ENCODE measurements at regions not wholly inside any gene's neighbourhood (a gene's known extent, or its start where the extent isn't known, plus 50 kb on each side); places are given as distances from the start of the nearest gene placed in this dataset.

DNA sequence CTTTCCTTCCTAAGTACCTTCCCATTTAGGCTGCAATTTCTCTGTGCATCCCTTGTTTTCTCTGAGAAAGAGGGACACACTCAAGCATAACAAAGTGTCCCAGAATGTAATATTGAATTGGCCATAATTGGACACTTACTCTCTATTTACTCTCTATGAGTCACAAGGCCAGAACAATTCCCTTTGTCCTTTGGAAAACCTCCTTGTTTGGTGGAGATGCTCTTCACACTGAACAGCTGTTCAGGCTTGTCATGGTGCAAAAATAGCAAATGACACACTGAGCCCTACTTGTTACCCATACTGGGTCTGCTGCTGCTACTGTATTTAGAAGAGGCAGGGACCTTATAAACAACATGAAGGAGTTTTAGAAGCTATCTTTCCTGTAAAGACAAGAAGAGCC, 1590.5 kb upstream of the TMEM132C start:
- no TSS peak for BruUV-seq (replicated peaks)
- POLR2A ChIA-PET, result no interaction called here
- H3K9me1 ChIP-seq (replicated peaks; ENCODE audit: control insufficient read depth, extremely low read depth, insufficient read depth, low read length), result no peaks in the 10 kb centered on the region
- FAIRE-seq (no peak), DNase-seq (ENCODE audit: low read depth, low spot score) (no peak)
- no peaks in the 10 kb centered on the region for H3K4me1 ChIP-seq (ENCODE audit: control insufficient read depth, extremely low read depth, insufficient read depth, low read length)
- H3K4me3 ChIP-seq (replicated peaks in 1 of 3; ENCODE audit: insufficient read depth in 1 of 3, low read depth in 1 of 3, low read length in 3 of 3), result no peak overlapping the region
- TF ChIP-seq, protein P1, sequence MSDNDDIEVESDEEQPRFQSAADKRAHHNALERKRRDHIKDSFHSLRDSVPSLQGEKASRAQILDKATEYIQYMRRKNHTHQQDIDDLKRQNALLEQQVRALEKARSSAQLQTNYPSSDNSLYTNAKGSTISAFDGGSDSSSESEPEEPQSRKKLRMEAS (IDR thresholded peaks at IDR 0.05; ENCODE audit: insufficient read depth, insufficient read length), result no peak
- TF ChIP-seq JUN (IDR thresholded peaks at IDR 0.05; ENCODE audit: borderline replicate concordance, insufficient read depth, insufficient read length, low read depth) (no peak), EZH2 (IDR thresholded peaks at IDR 0.05; ENCODE audit: borderline replicate concordance, low read depth, low read length, severe bottlenecking) (no peak), MYC (IDR thresholded peaks at IDR 0.05; ENCODE audit: low read depth, low read length) (no peak), POLR2A (IDR thresholded peaks at IDR 0.05; ENCODE audit: low read depth, low read length) (no peak), GATA2 (IDR thresholded peaks at IDR 0.05; ENCODE audit: insufficient read depth, insufficient read length, low read depth, low read length) (no peak), POLR2AphosphoS5 (IDR thresholded peaks at IDR 0.05; ENCODE audit: insufficient read depth, low read depth, low read length) (no peak), FOS (IDR thresholded peaks at IDR 0.05; ENCODE audit: borderline replicate concordance, insufficient read depth, low read length) (no peak)
- TF ChIP-seq, protein P2, sequence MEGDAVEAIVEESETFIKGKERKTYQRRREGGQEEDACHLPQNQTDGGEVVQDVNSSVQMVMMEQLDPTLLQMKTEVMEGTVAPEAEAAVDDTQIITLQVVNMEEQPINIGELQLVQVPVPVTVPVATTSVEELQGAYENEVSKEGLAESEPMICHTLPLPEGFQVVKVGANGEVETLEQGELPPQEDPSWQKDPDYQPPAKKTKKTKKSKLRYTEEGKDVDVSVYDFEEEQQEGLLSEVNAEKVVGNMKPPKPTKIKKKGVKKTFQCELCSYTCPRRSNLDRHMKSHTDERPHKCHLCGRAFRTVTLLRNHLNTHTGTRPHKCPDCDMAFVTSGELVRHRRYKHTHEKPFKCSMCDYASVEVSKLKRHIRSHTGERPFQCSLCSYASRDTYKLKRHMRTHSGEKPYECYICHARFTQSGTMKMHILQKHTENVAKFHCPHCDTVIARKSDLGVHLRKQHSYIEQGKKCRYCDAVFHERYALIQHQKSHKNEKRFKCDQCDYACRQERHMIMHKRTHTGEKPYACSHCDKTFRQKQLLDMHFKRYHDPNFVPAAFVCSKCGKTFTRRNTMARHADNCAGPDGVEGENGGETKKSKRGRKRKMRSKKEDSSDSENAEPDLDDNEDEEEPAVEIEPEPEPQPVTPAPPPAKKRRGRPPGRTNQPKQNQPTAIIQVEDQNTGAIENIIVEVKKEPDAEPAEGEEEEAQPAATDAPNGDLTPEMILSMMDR (IDR thresholded peaks at IDR 0.05; ENCODE audit: extremely low read depth in 1 of 2, insufficient read depth in 1 of 2, low read depth in 1 of 2, low read length in 2 of 2), result no peak
- no peak overlapping the region for H3K27ac ChIP-seq (ENCODE audit: insufficient read depth, low read depth, low read length)
- no peaks in the 10 kb centered on the region for H4K20me1 ChIP-seq (replicated peaks; ENCODE audit: control insufficient read depth, extremely low read depth, insufficient read depth, low read length)
- H3K79me2 ChIP-seq (ENCODE audit: control insufficient read depth, insufficient read depth, low read length), result no peaks in the 10 kb centered on the region
- peaks cover 6% of the 10 kb centered on the region for H3K9me3 ChIP-seq (replicated peaks; ENCODE audit: control insufficient read depth, insufficient read depth, low read length)
- no peaks in the 10 kb centered on the region for H3K27me3 ChIP-seq (ENCODE audit: control insufficient read depth in 2 of 2, insufficient read depth in 2 of 2, low read length in 2 of 2)
- H2AFZ ChIP-seq (ENCODE audit: low read depth, low read length), result no peak overlapping the region
- CTCF ChIA-PET, result no interaction called here
- intact Hi-C loops (cut with micrococcal nuclease) (no loop called here), dilution Hi-C loops (cut with MboI; ENCODE audit: extremely low pct_ligation_motif_present, low sequenced_read_pairs) (no loop called here)
- H3K9ac ChIP-seq (replicated peaks; ENCODE audit: extremely low read depth, insufficient read depth, low read length), result no peak overlapping the region
- H3K36me3 ChIP-seq (ENCODE audit: control insufficient read depth in 2 of 2, extremely low read depth in 1 of 2, insufficient read depth in 2 of 2, low read length in 2 of 2), result no peaks in the 10 kb centered on the region
- no peak overlapping the region for H3K4me2 ChIP-seq (ENCODE audit: insufficient read depth, low read length)

Data from endothelial cell of umbilical vein (primary cell).